ENCODE measurements at regions not wholly inside any gene's neighbourhood (a gene's known extent, or its start where the extent isn't known, plus 50 kb on each side); places are given as distances from the start of the nearest gene placed in this dataset.

DNA sequence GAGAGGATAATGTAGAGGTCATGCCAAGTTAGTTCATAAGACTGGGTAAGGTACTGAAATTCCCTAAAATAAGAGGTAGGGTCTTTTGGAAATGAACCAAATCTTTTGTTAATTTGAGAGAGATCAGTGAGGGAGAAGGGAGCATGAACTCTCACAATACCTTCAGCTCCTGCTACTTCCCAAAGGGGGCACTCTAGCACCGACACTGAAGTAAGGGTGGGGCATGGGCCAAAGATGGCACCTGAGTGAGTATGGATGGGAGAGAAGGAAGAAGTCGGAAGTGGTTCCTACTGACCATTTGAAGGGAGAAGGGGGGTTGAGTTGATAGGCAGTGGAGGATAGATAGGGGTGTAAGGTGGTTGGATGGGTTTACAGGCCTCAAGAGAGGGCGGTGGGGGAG, 86.6 kb downstream of the ZNF737 start:
- TF ChIP-seq CTCF (IDR thresholded peaks at IDR 0.05 in 8 of 11, conservative IDR thresholded peaks at IDR 0.05 in 3 of 11) (no peak), POLR2A (IDR thresholded peaks at IDR 0.05) (no peak), POLR2AphosphoS5 (IDR thresholded peaks at IDR 0.05) (no peak)
